Left lung (tissue), 4 donors: ENCODE measurements at regions not wholly inside any gene's neighbourhood (a gene's known extent, or its start where the extent isn't known, plus 50 kb on each side); places are given as distances from the start of the nearest gene placed in this dataset.

Experiments used
- ATAC-seq: fragments of 200-7000 bp; cut with Tn5 transposase; one replicate; pipeline ENCODE4 v1.9.1; 2020; ENCODE audit warnings: moderate library complexity
- DNase-seq, 4 donors: peaks; one replicate each; pipeline ENCODE4 v3.0.0-alpha.2; 2013 to 2020
- H3K27ac ChIP-seq, 2 donors: fragments of 200-600 bp; sonication (generic) in 1 of 2; one replicate each; pipeline versions ENCODE4 v1.5.0 to v1.8.0; 2020 to 2021
- H3K27me3 ChIP-seq, 2 donors: fragments of 200-600 bp; sonication (generic) in 1 of 2; one replicate each; pipeline versions ENCODE4 v1.5.0 to v1.8.0; 2020 to 2021
- H3K36me3 ChIP-seq, 2 donors: fragments of 200-600 bp; sonication (generic) in 1 of 2; one replicate each; pipeline versions ENCODE4 v1.5.0 to v1.8.0; 2020 to 2021
- H3K4me1 ChIP-seq, 2 donors: fragments of 200-600 bp; one replicate each; pipeline ENCODE4 v1.8.0; 2021
- H3K4me3 ChIP-seq, 2 donors: fragments of 200-600 bp; sonication (generic) in 1 of 2; one replicate each; pipeline versions ENCODE4 v1.5.0 to v1.8.0; 2020 to 2021; ENCODE audit warnings: mild to moderate bottlenecking in 1 of 2
- H3K9me3 ChIP-seq, 2 donors: fragments of 200-600 bp; sonication (generic) in 1 of 2; one replicate each; pipeline versions ENCODE4 v1.5.0 to v1.8.0; 2020 to 2021
- intact Hi-C, 2 donors: fragments of 100-400 bp; cut with DNase I; formaldehyde crosslinking; loops; one replicate each; pipeline versions ENCODE4 v1.11.2 to v1.14.2; 2022
- TF ChIP-seq, protein P1 (sequence below), 2 donors: fragments of 200-600 bp; sonication (generic) in 1 of 2; IDR thresholded peaks; one replicate each; pipeline versions ENCODE4 v1.5.0 to v1.8.0; 2021; ENCODE audit warnings: antibody characterized with exemption in 2 of 2
- donor health status: DM: no; HTN: yes; CAD: no.
- donor health status: DM: no; HTN: no; CAD: no.

- Histone ChIP-seq H3K27me3 (no peaks in the 10 kb centered on the region), H3K27ac (no peak overlapping the region), H3K36me3 (no peaks in the 10 kb centered on the region), H3K9me3 (no peaks in the 10 kb centered on the region), H3K4me1 (no peaks in the 10 kb centered on the region), H3K4me3 (no peak overlapping the region)
- ATAC-seq (peak; percentile 45), DNase-seq (no peak)
- intact Hi-C loops = no loop called here
- TF ChIP-seq, protein P1, sequence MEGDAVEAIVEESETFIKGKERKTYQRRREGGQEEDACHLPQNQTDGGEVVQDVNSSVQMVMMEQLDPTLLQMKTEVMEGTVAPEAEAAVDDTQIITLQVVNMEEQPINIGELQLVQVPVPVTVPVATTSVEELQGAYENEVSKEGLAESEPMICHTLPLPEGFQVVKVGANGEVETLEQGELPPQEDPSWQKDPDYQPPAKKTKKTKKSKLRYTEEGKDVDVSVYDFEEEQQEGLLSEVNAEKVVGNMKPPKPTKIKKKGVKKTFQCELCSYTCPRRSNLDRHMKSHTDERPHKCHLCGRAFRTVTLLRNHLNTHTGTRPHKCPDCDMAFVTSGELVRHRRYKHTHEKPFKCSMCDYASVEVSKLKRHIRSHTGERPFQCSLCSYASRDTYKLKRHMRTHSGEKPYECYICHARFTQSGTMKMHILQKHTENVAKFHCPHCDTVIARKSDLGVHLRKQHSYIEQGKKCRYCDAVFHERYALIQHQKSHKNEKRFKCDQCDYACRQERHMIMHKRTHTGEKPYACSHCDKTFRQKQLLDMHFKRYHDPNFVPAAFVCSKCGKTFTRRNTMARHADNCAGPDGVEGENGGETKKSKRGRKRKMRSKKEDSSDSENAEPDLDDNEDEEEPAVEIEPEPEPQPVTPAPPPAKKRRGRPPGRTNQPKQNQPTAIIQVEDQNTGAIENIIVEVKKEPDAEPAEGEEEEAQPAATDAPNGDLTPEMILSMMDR (IDR thresholded peaks at IDR 0.05) = no peak
These were observed 684.4 kb upstream of the SYT4 start for GRCh38 chr18:43961722-43962121.

DNA sequence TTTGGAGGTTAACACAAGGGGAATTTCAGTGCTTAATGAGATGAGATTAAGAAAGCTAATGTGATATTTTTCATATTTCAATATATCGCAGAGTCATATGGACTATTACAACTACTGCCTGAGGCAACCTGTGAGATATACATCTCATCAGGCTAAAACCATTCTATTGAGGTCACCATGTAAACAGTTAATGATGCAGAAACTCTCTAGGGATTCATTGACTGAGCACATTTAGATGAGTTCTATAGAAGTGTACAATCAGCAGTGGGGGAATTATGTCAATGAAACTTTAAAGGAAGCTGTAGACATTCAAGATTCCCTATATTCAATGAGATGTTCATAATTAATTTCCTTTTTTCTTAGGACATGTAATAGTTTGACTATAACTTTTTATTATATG is 687.4 kb upstream of the SYT4 start:
- no peaks in the 10 kb centered on the region for H3K9me3 ChIP-seq
- H3K4me1 ChIP-seq = no peaks in the 10 kb centered on the region
- H3K4me3 ChIP-seq = no peak overlapping the region
- no peaks in the 10 kb centered on the region for H3K36me3 ChIP-seq
- TF ChIP-seq, protein P1 (IDR thresholded peaks at IDR 0.05) = no peak
- no peak for DNase-seq
- ATAC-seq = no peak
- no peak overlapping the region for H3K27ac ChIP-seq
- no peaks in the 10 kb centered on the region for H3K27me3 ChIP-seq
- intact Hi-C loops = no loop called here

- Histone ChIP-seq H3K4me3 (no peak overlapping the region), H3K27ac (no peak overlapping the region), H3K36me3 (no peaks in the 10 kb centered on the region), H3K4me1 (no peaks in the 10 kb centered on the region), H3K9me3 (no peaks in the 10 kb centered on the region), H3K27me3 (no peaks in the 10 kb centered on the region)
- ATAC-seq = no peak
- no peak for DNase-seq
- intact Hi-C loops = no loop called here
- TF ChIP-seq, protein P1 (IDR thresholded peaks at IDR 0.05) = no peak
These were observed 688.4 kb upstream of the SYT4 start for GRCh38 chr18:43965691-43966090.

GRCh38 chr18:43970656-43971055 is 693.4 kb upstream of the SYT4 start:
- H3K4me1 ChIP-seq = no peaks in the 10 kb centered on the region
- no peak for ATAC-seq
- intact Hi-C loops = no loop called here

DNA sequence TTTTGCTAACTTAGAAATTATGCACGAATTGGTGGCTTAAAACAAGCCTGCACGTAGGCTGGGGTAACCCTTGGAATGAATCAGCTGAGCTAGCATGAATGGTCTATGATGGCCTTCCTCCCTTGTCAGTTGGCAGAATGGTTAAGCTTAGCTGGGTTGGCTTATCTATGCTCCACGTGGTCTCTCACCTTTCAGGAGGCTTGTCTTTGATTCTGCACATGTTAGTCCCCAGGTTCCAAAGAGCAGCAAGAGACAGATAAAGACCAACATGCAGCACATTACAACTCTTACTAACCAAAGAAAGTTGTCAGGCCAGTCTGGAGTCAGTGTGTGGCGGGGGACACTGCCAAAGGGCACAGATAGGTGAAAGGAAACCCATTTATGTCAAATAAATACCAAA is 700.9 kb upstream of the SYT4 start:
- DNase-seq = no peak
- intact Hi-C loops = no loop called here
- Histone ChIP-seq H3K4me1 (no peaks in the 10 kb centered on the region), H3K4me3 (no peak overlapping the region), H3K36me3 (no peaks in the 10 kb centered on the region), H3K27ac (no peak overlapping the region), H3K27me3 (no peaks in the 10 kb centered on the region), H3K9me3 (no peaks in the 10 kb centered on the region)
- no peak for ATAC-seq
- TF ChIP-seq, protein P1 (IDR thresholded peaks at IDR 0.05) = no peak

More at GRCh38 chr18:43970656-43971055, 693.4 kb upstream of the SYT4 start:
- DNase-seq = no peak
- Histone ChIP-seq H3K36me3 (no peaks in the 10 kb centered on the region), H3K27ac (no peak overlapping the region), H3K9me3 (no peaks in the 10 kb centered on the region), H3K4me3 (no peak overlapping the region), H3K27me3 (no peaks in the 10 kb centered on the region)
- TF ChIP-seq, protein P1 (IDR thresholded peaks at IDR 0.05) = no peak
